Heart left ventricle (tissue), 13 donors: ENCODE measurements at regions not wholly inside any gene's neighbourhood (a gene's known extent, or its start where the extent isn't known, plus 50 kb on each side); places are given as distances from the start of the nearest gene placed in this dataset.

Experiments
- CTCF ChIP-seq, 12 donors: fragments of 200-600 bp; sonication (generic) in 4 of 12; IDR thresholded peaks; one replicate each; pipeline versions ENCODE4 v1.5.0 to v1.8.0; 2018 to 2022; ENCODE audit warnings: antibody characterized with exemption in 12 of 12, mild to moderate bottlenecking in 5 of 12
- POLR2A ChIP-seq, 2 donors: fragments of 450-650 bp; IDR thresholded peaks; one replicate each; pipeline ENCODE4 v1.6.1; 2017; ENCODE audit warnings: antibody characterized with exemption in 2 of 2, mild to moderate bottlenecking in 2 of 2, moderate library complexity in 2 of 2
- donor health status: ischemic (EF 13 %, LVEDD 7.1; RV severe dilation, severe dysfunction).
- donor health status: DM: no; HTN: yes; CAD: no.
- donor health status: DM: no; HTN: no; CAD: no.
- donor health status: ischemic (EF 25% LVEDD 6.9; RV normal size, moderate dysfunction).
- donor health status: ischemic (EF 25% LVEDD 5.7; RV mildly dilated, moderate dysfunction).
- donor health status: ischemic (EF 35%, LVEDD 5.7; RV mildly dilated, moderate dysfunction).
- donor health status: nonischemic (EF 11% LVEDD 7.7; RV severe dilation, severe dysfunction).
- donor health status: DM: yes; HTN: yes; CAD: no.
- donor health status: PGD.
- donor health status: ischemic (EF 29% LVEDD 5.4; RV normal size, mild dysfunction).
- donor health status: nonischemic (EF 23%, LVEDD 6.1; RV moderate dilation, normal function).

- TF ChIP-seq CTCF (IDR thresholded peaks at IDR 0.05) (no peak), POLR2A (IDR thresholded peaks at IDR 0.05) (no peak)
These were observed 276.7 kb downstream of the ZIC4 start for GRCh38 chr3:147129665-147130064.
